Inflammatory macrophage treated with lipopolysaccharide for 4 hours (primary cell): ENCODE measurements at regions not wholly inside any gene's neighbourhood (a gene's known extent, or its start where the extent isn't known, plus 50 kb on each side); places are given as distances from the start of the nearest gene placed in this dataset.
"Not testable (repeated sequence)": the region's sequence is repeated elsewhere in the genome, so short reads cannot be mapped to it uniquely, and the experiment has no call there.

ENCODE experiments used
- DNase-seq: peaks from one replicate; pipeline ENCODE4 v3.0.0-alpha.2; 2020

DNA sequence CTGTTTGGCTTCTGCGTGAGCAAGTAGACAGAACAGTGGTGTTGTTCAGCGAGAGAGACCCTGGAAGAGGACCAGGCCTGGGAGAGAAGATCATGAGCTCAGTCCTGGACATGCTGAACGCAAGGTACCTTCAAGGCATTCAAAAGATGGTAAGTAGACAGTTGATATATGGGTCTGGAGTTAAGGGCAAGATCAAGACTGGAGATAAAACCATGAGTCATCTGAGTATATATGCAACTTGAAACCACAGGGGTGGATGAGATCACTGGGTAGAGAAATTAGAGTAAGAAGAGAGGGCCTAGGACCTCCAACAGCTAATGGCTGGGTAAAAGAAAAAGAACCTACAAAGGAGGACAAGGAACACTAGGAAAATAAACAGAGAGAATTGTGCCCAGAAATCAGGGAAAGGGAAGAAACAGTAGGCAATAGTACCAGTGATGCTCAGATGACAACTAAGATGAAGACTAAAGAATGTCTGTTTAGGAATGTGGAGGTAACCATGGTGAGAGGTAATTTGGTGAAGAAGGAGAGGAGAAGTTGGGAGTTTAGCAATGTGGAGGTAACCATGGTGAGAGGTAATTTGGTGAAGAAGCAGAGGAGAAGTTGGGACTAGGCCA is 343.2 kb upstream of the ADAMTS9 start:
- no peak for DNase-seq

DNA sequence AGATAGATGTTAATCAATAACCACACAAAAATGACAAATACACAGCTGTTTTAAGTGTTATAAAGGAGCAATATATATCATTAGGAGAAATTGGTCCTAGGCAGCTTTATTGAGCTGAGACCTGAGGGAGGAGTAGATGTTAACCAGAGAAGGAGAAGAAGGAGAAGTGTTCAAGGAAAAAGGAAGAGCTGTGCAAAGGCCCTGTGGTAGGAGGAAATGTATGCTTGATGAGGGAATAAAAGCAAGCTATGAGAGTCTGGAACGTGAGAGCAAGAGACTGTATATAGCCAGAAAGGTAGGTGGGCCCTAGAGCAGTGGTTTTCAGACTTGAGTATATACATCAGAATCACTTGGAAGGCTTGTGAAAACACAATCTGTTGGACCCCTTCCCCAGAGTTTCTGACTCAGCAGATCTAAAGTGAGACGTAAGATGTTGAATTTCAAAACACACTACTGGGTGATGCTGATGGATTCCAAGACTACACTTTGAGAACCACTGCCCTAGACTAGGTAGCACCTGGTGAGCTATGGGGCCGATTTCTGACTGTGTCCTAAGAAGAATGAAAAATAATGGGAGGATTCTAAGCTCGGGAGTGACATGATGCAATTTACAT is 342.3 kb upstream of the ADAMTS9 start:
- no peak for DNase-seq

DNA sequence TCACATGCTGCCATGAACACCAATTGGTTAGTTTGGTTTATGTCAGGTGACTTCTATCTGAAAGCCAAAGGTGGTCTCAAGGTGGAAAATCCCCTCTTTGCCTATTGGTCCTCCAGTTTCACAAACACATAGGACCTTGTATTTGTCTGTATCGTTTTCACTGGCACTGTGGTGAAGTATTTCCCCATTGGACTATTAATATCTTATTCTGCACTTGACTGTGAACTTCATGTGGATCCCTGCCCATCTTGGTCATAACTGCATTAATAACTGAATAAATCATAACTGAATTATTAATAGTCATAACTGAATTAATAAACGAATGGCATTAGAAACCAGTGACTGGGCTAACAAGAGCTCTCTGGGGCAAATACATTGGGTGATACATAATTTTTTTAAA is 341.3 kb upstream of the ADAMTS9 start:
- DNase-seq: no peak

DNA sequence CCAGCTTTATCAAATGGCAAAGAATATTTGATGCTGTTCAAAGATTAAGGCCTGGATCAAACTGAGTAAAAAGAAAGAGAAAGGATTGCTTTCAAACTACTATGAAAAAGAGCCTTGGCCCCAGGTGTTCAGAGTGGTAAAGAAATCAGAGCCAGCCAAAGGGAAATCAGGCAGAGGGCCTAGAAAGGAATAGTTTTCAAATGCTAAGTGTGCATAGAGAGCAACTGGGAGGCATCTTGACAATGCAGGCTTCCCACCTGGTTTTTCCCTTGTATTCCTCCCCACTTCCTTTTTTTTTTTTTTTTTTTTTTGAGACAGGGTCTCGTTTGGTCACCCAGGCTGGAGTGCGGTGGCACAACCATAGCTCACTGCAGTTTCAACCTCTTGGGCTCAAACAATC is 340.2 kb upstream of the ADAMTS9 start:
- no peak for DNase-seq

DNA sequence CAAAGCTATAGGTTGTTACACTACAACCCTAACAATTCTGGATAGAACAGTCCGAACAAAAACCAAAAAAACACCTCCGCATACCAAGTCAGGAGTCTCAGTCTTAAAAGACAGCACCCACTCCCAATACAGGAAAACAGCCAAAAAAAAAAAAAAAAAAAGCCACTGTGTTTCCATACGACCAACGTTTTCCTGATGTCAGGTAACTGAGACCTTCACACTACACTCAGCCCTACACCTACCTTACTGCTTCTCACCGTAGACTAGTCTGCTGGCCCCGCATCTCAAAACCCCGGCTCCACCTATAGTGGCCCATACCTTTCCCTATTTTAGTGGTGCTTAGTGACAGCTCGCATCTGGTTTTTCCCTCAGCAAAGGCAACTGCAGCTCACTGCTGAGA is 339.5 kb upstream of the ADAMTS9 start:
- no peak for DNase-seq

DNA sequence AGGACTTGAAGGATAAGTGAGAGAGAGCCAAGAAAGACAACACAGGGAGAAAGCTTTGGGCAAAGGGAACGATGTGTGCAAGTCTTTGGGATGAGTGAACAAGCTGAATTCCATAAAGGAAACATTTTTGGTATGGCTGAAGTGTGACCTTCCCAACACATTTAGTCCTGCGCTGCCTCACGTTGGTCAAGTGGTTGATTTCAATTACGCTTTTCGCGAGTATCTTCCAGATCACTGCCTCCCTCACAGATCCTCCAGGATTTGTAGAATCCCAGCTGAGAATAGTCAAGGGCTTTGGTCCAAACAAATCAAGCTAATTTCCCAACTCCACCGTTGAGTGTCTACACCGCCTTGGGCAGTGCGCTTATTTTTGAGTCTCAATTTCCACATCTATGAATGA is 338.4 kb upstream of the ADAMTS9 start:
- no peak for DNase-seq

DNA sequence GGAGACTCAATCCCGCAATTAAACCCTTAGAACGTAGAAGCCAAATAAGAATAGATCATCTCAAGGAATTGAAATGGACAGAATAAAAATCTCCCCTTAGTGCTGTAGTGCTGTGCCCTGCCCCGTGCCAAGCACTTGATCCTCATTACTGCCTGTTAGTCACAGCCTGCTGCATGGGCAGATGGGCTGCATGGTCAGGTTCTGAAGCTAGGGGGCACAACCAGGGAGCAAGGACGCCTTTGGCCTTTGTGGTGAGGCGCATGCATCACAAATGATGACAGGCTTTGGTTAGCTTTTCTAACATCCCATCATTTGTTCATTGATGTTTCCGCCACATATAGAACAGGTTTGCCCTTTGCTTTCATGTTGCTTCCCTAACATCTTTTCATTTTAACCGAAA is 336.3 kb upstream of the ADAMTS9 start:
- no peak for DNase-seq

DNA sequence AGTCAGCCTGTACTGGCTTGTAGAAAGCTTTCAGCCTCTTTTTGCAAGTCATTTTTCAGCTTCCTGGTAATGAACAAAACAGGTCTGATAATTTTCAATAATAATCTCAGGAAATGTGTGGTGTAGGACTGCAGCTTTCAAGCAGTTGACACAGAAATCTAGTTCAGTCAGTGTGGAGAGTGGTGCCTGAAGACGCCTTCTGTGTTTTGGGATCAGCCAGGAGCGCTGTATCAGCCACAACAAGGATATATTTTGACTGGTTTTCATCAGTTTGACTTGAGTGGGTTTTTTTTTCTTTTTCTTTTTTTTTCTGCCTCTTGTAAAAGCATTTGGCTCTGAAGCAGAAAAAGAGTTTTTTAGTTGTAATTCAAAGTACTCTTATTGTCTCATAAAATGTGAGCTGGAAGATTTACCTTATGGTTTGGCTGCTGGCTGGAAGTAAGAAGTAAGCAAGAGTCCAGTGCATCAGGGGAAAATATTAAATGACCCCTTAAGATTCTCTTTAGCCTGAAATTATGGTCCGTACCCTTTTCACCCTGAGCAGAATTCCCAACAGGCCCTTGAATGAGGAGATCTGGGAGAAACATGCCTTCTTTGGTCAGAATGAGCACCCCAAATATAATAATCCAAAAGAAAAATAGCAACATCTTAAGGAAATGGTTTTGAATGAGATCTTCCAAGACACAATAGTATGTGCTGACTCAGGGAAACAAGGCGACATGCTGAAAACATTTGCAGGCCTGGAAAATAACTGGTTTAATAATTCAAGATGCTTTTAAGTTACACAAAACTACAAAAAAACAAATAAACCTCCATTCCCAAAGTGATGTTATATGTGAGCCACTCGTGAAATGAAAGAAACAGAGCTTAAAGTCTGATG is 332.7 kb upstream of the ADAMTS9 start:
- DNase-seq: no peak

DNA sequence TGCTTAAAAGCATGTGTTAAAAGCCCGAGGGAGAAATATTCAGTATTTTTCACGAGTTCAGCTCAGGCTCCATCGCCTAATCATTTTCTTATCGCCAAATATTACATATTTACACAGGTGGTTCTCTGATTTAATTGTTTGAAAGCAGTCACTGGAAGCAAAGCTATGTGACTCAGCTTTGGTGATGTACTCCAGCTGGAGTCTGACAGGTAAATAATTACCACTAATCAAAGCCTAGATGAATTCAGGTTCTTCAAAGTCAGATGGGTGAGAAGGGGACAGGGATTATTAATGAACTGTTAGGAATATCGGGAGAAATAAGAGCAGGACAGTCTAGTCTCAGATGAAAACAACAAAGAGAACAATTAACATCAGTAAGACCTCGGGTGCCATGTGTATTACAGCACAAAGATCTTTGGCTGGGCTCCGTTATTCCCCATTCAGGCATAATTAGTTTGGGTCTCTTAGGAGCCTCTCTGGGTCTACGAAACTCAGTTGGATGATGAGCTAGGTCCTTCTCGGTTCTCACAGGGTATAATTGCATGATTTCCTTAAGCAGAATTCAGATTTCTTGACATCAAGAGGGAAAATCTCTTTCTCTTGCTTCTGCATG is 331.7 kb upstream of the ADAMTS9 start:
- no peak for DNase-seq

DNA sequence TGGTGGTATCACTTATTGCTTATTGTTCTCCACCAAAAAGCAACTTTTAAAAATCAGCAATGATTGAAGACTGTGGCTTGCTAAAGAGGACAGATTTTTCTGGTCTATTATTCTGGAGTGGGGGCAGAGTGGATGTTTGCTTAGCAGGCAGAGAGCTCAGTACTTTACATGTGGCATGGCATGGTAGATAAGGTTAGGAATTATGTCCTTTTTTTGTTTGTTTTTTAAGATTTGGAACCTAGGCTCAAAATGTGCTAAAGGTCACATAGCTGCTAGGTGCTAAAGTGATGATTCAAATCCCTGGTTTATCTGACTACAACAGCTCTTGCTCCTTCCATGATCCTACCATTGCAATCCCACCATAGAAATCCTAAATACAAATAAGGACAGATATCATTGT is 331.0 kb upstream of the ADAMTS9 start:
- DNase-seq: no peak

DNA sequence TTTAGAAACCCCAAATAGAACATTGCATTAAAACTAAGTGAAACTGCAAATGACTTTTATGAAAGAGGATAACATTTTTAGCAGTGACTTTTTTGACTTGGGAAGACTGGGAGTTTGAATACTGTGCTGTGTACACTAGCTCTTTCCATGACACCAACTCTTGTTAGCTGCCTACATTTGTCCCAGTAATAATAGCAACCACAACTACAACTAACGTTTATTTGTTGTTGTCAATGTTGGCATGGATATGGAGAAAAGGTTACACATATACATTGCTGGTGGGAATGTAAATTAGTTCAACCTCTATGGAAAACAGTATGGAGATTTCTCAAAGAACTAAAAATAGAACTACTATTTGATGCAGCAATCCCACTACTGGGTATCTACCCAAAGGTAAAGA is 329.6 kb upstream of the ADAMTS9 start:
- DNase-seq: no peak

DNA sequence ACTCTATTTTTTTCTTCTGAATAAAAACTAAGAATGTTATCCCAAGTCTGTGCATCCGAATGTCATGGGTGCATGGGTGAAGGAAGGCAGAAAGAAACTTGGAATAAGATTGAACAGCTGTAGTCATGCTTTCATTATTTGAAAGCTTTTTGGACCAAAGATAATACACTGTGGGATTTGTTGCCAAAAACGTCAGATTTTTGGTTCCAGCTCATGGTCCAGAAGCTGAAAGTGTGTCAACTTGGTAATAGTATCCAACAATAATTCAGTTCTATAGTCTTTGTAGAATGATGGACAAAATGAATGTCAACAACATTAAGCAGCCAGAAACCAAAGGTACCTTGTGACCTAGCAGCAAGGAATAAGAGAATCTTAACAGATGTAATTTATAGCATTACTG is 327.9 kb upstream of the ADAMTS9 start:
- DNase-seq: no peak

DNA sequence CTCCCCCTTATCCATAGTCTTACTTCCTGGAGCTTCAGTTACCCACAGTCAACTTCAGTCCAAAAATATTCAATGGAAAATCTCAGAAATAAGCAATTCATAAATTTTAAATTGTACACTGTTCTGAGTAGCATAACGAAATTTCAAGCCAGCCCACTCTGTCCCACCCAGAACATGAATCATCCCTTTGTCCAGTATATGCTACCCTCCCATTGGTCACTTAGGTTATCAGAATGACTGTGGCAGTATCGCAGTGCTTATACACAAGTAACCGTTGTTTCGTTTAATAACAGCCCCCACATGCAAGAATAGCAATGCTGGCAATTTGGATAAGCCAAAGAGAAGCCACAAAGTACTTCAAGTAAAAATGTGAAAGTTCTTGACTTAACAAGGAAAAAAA is 325.3 kb upstream of the ADAMTS9 start:
- DNase-seq: no peak

DNA sequence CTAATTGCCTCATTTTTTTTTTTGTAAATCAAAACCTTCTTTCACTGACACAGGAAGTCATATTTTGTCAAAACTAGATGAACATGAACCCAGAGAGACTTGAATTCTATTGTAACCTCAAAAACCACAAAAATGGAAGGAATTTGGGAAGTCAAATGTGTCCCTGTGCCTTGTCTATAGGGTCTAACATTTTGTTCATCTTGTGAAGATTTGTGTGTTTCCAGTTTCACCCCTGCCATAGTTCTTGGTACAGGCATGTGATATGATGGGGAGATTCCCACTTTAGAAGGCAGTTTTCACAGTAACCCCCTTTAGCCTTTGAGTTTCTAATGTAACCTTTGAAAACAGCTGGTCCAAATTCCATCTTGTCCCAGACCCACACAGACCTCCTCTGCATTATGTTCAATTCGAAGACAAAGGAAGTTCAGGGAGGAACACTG is 318.5 kb upstream of the ADAMTS9 start:
- no peak for DNase-seq

DNA sequence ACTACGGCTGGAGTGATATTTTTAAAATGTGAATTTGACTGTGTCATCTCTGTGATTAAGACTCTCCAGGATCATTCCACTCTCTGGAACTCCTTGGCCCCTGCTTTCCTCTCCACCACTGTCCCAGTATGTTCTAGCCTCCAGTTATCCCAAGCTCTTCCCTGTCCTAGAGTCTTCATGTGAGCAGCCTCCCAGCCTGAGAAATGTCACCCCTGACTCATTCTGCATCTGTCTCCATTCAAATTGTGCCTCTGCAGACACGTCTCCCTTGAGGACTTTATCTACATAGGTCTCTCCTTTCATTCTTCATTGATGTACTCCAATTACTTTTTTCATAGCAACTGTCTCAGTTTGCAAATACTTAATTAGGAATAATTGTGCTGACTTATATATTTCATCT is 317.7 kb upstream of the ADAMTS9 start:
- DNase-seq: no peak

DNA sequence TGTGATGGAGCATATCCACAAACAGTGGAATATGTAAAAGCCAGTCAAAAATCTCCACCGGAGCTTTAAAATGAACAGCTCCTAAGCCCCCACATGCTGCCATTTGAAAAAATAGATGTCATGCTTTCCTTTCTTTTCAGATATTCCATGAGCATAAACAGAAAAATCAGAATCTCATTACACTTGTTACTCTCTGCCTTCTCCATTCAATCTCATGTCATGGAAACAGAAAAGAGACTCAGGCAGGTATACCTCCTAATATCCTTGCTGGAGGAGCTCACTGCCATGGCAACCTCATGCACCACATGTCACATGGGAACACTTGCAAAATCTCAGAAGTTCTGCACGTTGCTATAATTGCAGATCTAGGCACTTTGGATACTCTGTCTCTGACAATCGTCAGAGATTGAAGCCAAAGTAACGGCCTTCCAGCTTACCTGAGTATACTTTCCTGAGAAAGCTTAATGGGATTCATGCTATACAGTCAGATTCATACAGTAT is 317.0 kb upstream of the ADAMTS9 start:
- no peak for DNase-seq

DNA sequence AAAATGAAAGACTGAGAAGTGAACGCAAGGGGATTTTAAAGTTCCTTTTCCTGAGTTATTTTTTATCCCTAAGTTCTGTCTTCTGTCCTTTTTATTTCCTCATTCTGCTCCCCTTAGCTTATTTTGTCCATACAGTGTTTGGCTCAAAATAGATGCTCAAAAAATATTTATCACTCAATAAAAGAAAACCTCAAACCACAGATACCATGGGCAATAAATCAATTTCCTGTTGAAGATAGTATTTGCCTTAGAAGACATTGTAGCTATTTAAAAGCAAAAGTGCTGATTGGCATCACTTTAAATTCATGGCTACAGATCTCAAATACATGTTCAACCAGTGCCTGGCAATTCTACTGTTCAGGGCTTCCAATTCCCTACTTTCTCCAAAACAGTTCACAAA is 316.5 kb upstream of the ADAMTS9 start:
- no peak for DNase-seq

DNA sequence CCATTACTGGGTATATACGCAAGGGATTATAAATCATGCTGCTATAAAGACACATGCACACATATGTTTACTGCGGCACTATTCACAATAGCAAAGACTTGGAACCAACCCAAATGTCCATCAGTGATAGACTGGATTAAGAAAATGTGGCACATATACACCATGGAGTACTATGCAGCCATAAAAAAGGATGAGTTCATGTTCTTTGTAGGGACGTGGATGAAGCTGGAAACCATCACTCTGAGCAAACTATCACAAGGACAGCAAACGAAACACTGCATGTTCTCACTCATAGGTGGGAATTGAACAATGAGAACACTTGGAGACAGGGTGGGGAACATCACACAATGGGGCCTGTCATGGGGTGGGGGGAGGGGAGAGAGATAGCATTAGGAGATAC is 313.3 kb upstream of the ADAMTS9 start:
- not testable (repeated sequence) for DNase-seq

DNA sequence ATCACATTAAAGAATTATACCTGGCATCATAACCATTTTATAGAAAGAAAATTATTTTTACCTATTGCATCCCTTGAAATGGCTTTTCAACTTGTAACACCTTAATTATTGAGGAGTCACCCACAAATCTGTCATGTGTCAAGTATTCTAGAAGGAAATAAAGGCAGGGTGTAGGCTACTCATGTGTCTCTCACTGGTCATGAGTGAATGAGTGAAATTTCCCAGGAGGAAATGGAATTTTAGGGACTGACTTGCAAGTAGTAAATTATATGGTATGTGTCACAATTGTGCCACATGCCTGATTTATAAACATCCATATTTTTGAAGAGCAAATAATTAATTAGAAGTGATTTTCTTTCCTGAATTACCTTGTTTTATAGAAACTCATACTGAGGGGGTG is 310.5 kb upstream of the ADAMTS9 start:
- no peak for DNase-seq

DNA sequence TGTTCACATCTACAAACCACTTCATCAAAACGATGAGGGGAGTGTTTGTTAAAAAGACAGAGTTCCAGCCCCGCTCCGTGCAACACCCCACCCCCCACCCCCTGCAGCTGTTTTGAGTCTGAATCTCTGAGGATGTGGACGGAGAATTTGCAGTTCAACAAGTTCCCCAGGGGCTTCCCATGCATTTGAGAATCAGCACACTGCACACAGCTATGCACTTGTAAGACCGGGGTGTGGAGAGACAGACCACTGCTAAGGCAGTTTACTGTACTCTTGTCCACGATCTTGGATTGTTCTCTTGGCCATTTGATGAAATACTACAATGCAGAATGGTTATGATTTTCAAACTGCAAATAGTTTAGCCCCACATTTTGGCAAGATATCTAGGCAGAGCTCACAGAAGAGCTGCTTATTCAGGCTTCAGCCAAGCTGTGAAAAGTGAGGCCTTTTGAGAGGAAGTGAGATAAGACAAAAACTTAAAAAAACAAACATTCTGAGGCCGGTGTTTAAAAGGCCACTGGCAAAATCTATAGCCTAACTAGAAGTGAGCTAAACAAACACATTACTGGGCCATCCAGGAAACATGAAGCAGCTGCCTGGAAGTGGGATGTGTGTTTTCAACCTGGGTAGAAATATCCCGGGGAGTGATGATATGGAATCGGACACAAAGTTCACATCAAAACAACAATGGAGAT is 308.2 kb upstream of the ADAMTS9 start:
- DNase-seq: no peak

DNA sequence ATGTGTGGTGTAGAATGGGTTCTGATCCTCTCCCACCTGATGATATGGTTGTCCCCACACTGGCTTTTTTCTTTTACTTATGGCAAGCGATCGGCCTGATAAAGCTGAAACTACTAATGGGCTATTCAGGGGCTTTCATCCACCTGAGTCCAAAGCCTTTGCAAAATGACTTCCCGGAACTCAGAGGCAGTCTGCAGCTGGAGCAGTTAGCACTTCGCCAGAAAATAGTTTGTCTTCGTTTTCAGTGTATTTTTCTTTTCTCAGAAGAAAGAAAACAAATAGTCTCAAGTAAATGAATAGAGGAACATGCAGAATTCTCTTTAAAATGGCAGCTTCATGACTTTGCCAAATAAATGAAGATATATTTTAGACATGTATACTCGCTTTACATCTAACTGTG is 306.0 kb upstream of the ADAMTS9 start:
- DNase-seq: no peak

DNA sequence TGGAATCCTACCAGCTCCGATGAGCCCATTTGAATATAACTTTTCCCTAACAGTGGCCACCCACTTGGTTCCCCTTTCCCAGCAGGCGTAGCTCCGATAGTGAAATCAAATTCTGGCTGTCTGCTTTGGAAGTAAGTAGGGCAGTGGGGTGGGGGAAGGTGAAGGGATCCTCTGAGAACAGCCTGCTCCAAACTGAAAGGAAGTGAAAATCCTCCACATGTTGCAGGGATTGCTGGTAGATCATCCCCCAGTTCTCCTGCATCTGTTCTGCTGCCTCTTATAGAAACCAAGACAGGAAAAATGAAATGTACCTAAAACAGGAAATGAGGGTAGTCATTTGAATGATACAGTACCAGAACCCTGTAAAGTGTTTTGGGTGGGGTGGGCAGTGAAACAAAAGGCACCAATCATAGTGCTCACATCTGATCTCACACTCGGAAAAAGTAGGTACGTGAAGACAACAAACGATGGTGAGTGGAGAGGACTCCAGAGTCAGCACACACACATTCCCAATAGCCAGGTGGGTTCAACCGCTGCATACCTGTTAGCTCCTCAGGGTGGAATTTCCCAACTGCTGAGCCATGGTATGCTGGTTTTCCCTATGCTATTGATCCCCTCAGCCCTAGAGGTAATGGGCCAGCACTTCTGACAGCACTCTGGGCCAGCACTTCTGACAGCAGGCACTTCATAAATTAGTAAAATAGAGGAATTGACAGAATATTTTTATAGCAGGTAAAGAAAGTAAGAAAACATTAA is 304.9 kb upstream of the ADAMTS9 start:
- no peak for DNase-seq
